NB4 (cell line): ENCODE measurements at regions not wholly inside any gene's neighbourhood (a gene's known extent, or its start where the extent isn't known, plus 50 kb on each side); places are given as distances from the start of the nearest gene placed in this dataset.

ENCODE experiments used
- MYC ChIP-seq: IDR thresholded peaks from 2 replicates; pipeline ENCODE4 v1.6.1; 2011; ENCODE audit warnings: low read depth, low read length
- POLR2A ChIP-seq: IDR thresholded peaks from 2 replicates; pipeline ENCODE4 v1.6.1; 2011; ENCODE audit warnings: mild to moderate bottlenecking; ENCODE audit not compliant: insufficient read length; ENCODE audit errors: extremely low read depth
- TF ChIP-seq, protein P1 (sequence below): IDR thresholded peaks from one replicate; pipeline ENCODE4 v1.5.1; 2012; ENCODE audit warnings: low read depth, low read length

DNA sequence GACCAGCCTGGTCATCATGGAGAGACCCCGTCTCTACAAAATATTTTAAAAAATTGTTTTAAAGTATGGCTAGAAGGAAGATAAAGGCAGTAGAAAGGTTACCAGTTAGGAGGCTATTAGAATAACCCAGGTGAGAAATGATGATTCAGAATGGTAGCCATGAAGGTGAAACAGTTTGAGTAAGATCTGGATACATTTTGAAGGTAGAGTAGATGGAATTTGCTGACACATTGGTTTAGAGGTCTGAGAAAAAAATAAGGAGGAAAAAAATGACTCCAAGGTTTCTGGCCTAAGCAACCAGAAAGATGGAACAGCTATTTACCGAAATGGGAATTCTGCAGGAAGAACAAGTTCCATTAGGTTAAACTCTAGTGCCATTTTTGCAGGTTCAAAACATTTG is 167.9 kb upstream of the TAB2 start:
- TF ChIP-seq, protein P1, sequence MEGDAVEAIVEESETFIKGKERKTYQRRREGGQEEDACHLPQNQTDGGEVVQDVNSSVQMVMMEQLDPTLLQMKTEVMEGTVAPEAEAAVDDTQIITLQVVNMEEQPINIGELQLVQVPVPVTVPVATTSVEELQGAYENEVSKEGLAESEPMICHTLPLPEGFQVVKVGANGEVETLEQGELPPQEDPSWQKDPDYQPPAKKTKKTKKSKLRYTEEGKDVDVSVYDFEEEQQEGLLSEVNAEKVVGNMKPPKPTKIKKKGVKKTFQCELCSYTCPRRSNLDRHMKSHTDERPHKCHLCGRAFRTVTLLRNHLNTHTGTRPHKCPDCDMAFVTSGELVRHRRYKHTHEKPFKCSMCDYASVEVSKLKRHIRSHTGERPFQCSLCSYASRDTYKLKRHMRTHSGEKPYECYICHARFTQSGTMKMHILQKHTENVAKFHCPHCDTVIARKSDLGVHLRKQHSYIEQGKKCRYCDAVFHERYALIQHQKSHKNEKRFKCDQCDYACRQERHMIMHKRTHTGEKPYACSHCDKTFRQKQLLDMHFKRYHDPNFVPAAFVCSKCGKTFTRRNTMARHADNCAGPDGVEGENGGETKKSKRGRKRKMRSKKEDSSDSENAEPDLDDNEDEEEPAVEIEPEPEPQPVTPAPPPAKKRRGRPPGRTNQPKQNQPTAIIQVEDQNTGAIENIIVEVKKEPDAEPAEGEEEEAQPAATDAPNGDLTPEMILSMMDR, result no peak
- TF ChIP-seq POLR2A (no peak), MYC (no peak)
